ENCODE measurements at regions not wholly inside any gene's neighbourhood (a gene's known extent, or its start where the extent isn't known, plus 50 kb on each side); places are given as distances from the start of the nearest gene placed in this dataset.

GRCh38 chr3:162538906-162539305 lies 1042.3 kb downstream of the OTOL1 start:
- DNase-seq (ENCODE audit: low spot score in 2 of 2): no peak
- no peak for TF ChIP-seq CTCF (IDR thresholded peaks at IDR 0.05)
- Histone ChIP-seq H3K36me3 (no peaks in the 10 kb centered on the region), H3K4me3 (no peak overlapping the region), H3K27ac (no peak overlapping the region), H3K4me1 (no peaks in the 10 kb centered on the region), H3K27me3 (no peaks in the 10 kb centered on the region), H3K9me3 (no peaks in the 10 kb centered on the region)
- intact Hi-C loops (cut with DNase I): no loop called here

GRCh38 chr3:162540421-162540820 lies 1043.8 kb downstream of the OTOL1 start:
- no peak for TF ChIP-seq CTCF (IDR thresholded peaks at IDR 0.05)
- no peak for DNase-seq (ENCODE audit: low spot score in 2 of 2)
- H3K36me3 ChIP-seq: no peaks in the 10 kb centered on the region
- no peaks in the 10 kb centered on the region for H3K4me1 ChIP-seq
- no peaks in the 10 kb centered on the region for H3K9me3 ChIP-seq
- intact Hi-C loops (cut with DNase I): no loop called here
- H3K27ac ChIP-seq: no peak overlapping the region
- H3K4me3 ChIP-seq: no peak overlapping the region
- H3K27me3 ChIP-seq: no peaks in the 10 kb centered on the region

GRCh38 chr3:162541923-162542322 lies 1045.3 kb downstream of the OTOL1 start:
- no peaks in the 10 kb centered on the region for H3K36me3 ChIP-seq
- H3K27me3 ChIP-seq: no peaks in the 10 kb centered on the region
- no peaks in the 10 kb centered on the region for H3K9me3 ChIP-seq
- intact Hi-C loops (cut with DNase I): no loop called here
- no peak for TF ChIP-seq CTCF (IDR thresholded peaks at IDR 0.05)
- H3K4me1 ChIP-seq: no peaks in the 10 kb centered on the region
- no peak overlapping the region for H3K27ac ChIP-seq
- H3K4me3 ChIP-seq: no peak overlapping the region
- DNase-seq (ENCODE audit: low spot score in 2 of 2): no peak

- H3K4me1 ChIP-seq: no peaks in the 10 kb centered on the region
- no peaks in the 10 kb centered on the region for H3K36me3 ChIP-seq
- no peak for DNase-seq (ENCODE audit: low spot score in 2 of 2)
- no peak overlapping the region for H3K4me3 ChIP-seq
- H3K27me3 ChIP-seq: no peaks in the 10 kb centered on the region
- H3K9me3 ChIP-seq: no peaks in the 10 kb centered on the region
- intact Hi-C loops (cut with DNase I): no loop called here
- H3K27ac ChIP-seq: no peak overlapping the region
- no peak for TF ChIP-seq CTCF (IDR thresholded peaks at IDR 0.05)
These were observed 1047.6 kb downstream of the OTOL1 start for GRCh38 chr3:162544246-162544645.

- intact Hi-C loops (cut with DNase I): no loop called here
- DNase-seq (ENCODE audit: low spot score in 2 of 2): no peak
- Histone ChIP-seq H3K9me3 (no peaks in the 10 kb centered on the region), H3K36me3 (no peaks in the 10 kb centered on the region), H3K4me1 (no peaks in the 10 kb centered on the region), H3K27ac (no peak overlapping the region), H3K4me3 (no peak overlapping the region), H3K27me3 (no peaks in the 10 kb centered on the region)
- no peak for TF ChIP-seq CTCF (IDR thresholded peaks at IDR 0.05)
These were observed 1050.3 kb downstream of the OTOL1 start for GRCh38 chr3:162546910-162547309.

GRCh38 chr3:162547321-162547720 lies 1050.7 kb downstream of the OTOL1 start:
- intact Hi-C loops (cut with DNase I): no loop called here
- no peak for DNase-seq (ENCODE audit: low spot score in 2 of 2)
- no peaks in the 10 kb centered on the region for H3K27me3 ChIP-seq
- no peak for TF ChIP-seq CTCF (IDR thresholded peaks at IDR 0.05)
- H3K36me3 ChIP-seq: no peaks in the 10 kb centered on the region
- no peaks in the 10 kb centered on the region for H3K4me1 ChIP-seq
- H3K27ac ChIP-seq: no peak overlapping the region
- H3K4me3 ChIP-seq: no peak overlapping the region
- H3K9me3 ChIP-seq: no peaks in the 10 kb centered on the region
